Fibroblast of mammary gland (primary cell): ENCODE measurements at regions not wholly inside any gene's neighbourhood (a gene's known extent, or its start where the extent isn't known, plus 50 kb on each side); places are given as distances from the start of the nearest gene placed in this dataset.

Source experiments
- DNase-seq: peaks from one replicate; pipeline ENCODE4 v3.0.0-alpha.2; 2010; ENCODE audit warnings: low read depth
- H3K4me3 ChIP-seq: 2 replicates; pipeline ENCODE4 v1.5.1; 2011; ENCODE audit warnings: low read depth, mild to moderate bottlenecking, low read length, moderate library complexity; ENCODE audit not compliant: control insufficient read depth
- TF ChIP-seq, protein P1 (sequence below): conservative IDR thresholded peaks from 2 replicates; pipeline ENCODE4 v1.5.1; 2011; ENCODE audit warnings: low read depth, low read length, inconsistent platforms; ENCODE audit not compliant: control insufficient read depth, insufficient read depth

DNA sequence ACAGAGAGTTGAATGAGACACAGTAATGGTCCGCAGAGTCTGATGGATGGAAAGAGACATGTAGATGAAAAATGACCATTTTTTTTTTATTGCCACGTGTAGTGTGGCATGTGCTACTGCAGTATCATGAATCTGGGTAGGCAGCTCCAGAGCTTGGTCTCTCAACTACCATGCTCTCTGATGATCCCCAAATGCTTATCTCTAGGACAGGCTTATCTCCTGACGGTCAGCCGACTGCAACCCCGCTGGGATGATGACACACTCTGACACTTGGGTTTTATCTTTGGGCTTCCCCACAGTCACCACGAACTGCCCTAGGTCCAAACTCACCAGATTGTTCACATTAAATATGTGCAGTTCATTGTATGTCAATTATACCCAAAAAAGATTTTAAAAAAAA is 239.7 kb downstream of the QDPR start:
- no peak for DNase-seq
- no peak overlapping the region for H3K4me3 ChIP-seq
- TF ChIP-seq, protein P1, sequence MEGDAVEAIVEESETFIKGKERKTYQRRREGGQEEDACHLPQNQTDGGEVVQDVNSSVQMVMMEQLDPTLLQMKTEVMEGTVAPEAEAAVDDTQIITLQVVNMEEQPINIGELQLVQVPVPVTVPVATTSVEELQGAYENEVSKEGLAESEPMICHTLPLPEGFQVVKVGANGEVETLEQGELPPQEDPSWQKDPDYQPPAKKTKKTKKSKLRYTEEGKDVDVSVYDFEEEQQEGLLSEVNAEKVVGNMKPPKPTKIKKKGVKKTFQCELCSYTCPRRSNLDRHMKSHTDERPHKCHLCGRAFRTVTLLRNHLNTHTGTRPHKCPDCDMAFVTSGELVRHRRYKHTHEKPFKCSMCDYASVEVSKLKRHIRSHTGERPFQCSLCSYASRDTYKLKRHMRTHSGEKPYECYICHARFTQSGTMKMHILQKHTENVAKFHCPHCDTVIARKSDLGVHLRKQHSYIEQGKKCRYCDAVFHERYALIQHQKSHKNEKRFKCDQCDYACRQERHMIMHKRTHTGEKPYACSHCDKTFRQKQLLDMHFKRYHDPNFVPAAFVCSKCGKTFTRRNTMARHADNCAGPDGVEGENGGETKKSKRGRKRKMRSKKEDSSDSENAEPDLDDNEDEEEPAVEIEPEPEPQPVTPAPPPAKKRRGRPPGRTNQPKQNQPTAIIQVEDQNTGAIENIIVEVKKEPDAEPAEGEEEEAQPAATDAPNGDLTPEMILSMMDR = no peak

DNA sequence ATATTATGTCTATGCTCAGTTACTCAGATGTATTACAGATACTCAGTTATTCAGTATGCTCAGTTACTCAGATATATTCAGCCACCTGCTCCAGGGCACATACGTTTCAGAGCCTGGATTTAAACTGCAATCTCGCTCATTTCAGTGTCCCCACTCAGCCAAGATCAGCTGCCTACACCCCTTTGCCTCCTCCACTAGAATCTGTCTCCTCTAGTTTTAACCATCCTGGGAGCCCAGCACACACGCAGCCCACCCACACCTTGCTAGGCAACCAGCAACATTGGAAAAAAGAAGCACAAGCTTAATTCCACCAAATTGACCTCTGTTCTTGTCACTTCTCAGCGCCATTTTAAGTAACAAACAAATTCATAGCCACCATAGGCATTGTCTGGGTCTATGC is 246.2 kb downstream of the QDPR start:
- H3K4me3 ChIP-seq = no peak overlapping the region
- TF ChIP-seq, protein P1 = no peak
- no peak for DNase-seq

- no peak for DNase-seq
- TF ChIP-seq, protein P1 = no peak
Observed at GRCh38 chr4:17265139-17265538, 246.8 kb downstream of the QDPR start.

DNA sequence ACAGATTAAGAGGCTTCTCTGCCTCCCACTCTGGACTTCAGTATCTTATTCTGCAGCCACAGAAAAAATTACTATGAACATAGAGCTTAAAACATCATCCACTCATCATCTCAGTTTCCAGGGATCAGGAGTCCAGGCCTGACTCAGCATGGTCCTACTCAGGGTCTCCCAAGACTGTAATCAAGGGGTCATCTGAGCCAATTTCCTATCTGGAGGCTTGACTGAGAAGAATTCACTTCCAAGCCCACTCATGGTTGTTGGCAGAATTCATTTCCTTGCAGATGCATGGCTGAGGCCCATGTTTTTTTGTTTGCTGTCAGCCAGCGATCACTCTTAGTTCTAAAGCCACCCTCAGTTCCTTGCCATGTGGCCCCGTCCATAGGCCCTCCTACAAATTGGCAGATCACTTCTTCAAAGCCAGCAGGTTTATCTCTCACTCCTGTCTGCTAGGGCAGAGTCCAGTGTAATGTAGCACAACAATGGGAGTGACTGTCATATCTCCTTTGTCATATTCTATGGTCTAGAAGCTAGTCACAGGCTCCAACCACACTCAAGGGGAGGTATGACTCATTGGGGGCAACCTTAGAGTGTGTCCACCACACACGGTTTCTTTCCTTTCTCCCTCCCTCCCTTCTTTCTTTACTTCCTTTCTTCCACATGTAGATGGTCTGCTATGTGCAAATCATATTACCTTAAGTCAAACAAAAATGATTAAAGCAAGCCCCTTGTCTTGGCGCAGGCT is 251.6 kb downstream of the QDPR start:
- DNase-seq = no peak
- TF ChIP-seq, protein P1 = no peak

More at GRCh38 chr4:17265139-17265538, 246.8 kb downstream of the QDPR start:
- H3K4me3 ChIP-seq = no peak overlapping the region

DNA sequence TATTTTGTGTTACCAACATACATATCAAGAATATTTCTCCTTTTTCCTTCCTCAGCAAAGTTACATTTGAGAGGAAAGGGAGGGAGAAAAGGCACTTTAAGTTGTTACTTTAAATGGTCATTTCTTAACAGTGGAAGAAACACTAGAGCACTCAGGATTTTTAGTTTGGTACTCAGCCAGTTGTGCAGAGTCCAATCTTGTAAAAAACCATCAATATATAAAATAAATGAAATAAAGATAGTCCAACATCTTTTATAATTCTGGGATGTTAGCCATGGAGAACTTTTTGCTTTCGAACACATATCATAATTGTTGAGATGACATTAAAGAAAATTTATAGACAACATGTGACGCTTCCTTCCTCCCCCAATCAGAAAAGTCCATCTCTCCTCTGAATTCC is 253.8 kb downstream of the QDPR start:
- TF ChIP-seq, protein P1 = no peak
- no peak overlapping the region for H3K4me3 ChIP-seq
- no peak for DNase-seq

More for the DNA sequence above, 251.6 kb downstream of the QDPR start:
- H3K4me3 ChIP-seq = no peak overlapping the region

GRCh38 chr4:17252131-17252530 is 259.8 kb downstream of the QDPR start:
- no peak overlapping the region for H3K4me3 ChIP-seq
- no peak for DNase-seq
- TF ChIP-seq, protein P1 = no peak

- DNase-seq = no peak
Observed at GRCh38 chr4:17251101-17251500, 260.8 kb downstream of the QDPR start.

More at GRCh38 chr4:17251101-17251500, 260.8 kb downstream of the QDPR start:
- no peak overlapping the region for H3K4me3 ChIP-seq
- TF ChIP-seq, protein P1 = no peak
